HepG2 (cell line): ENCODE measurements at regions not wholly inside any gene's neighbourhood (a gene's known extent, or its start where the extent isn't known, plus 50 kb on each side); places are given as distances from the start of the nearest gene placed in this dataset.

Experiments used
- ATAC-seq: fragments of 200-7000 bp; cut with Tn5 transposase; 3 replicates; pipeline ENCODE4 v1.9.1; 2020; ENCODE audit warnings: mild to moderate bottlenecking, moderate library complexity
- BruUV-seq: library from RNA; stranded (reverse); fragments of 400-500 nt; replicated peaks from 2 replicates; lab custom pipeline; 2021; lab: Mats Ljungman, UMichigan
- CTCF ChIA-PET: fragments of 300-600 bp; formaldehyde crosslinking; extraction: SDS; loops from one replicate; lab custom pipeline; 2021; ENCODE audit warnings: low total read pairs, inconsistent platforms, low intra/inter-chr PET ratio; lab: Yijun Ruan, JAX
- POLR2A ChIA-PET: fragments of 350-600 bp; sonication (Branson Sonifier 250); formaldehyde crosslinking; loops from one replicate; lab custom pipeline; 2020; ENCODE audit warnings: antibody characterized with exemption, inconsistent platforms; lab: Yijun Ruan, JAX
- DNase-seq: peaks from one replicate; pipeline ENCODE4 v3.0.0-alpha.2; 2015; ENCODE audit warnings: low spot score
- FAIRE-seq: peaks from 3 replicates; lab custom pipeline; 2011; peaks lifted over from hg19 to GRCh38; lab: Jason Lieb, UNC
- H2AFZ ChIP-seq: one replicate; pipeline ENCODE4 v1.6.1; 2011; ENCODE audit warnings: low read length, inconsistent platforms
- H3K27ac ChIP-seq: fragments of 300-600 bp; 3 replicates; pipeline ENCODE4 v1.8.0; 2011; ENCODE audit warnings: mixed run types, mild to moderate bottlenecking, mixed read lengths, low read length, inconsistent platforms; ENCODE audit not compliant: insufficient read depth; ENCODE audit errors: extremely low read length
- H3K27me3 ChIP-seq, 2 experiments: fragments of 200-600 bp in 1 of 2; 2 replicates in 1 of 2; 3 replicates in 1 of 2; pipeline versions ENCODE4 v1.6.0 to v1.8.0; 2011; ENCODE audit warnings: low read length in 2 of 2, mild to moderate bottlenecking in 2 of 2, moderate library complexity in 2 of 2, inconsistent platforms in 1 of 2; ENCODE audit not compliant: insufficient read depth in 2 of 2, control insufficient read depth in 1 of 2
- H3K36me3 ChIP-seq, 2 experiments: fragments of 200-600 bp in 1 of 2; replicated peaks in 1 of 2; 2 replicates in 1 of 2; 3 replicates in 1 of 2; pipeline versions ENCODE4 v1.5.1 to v1.8.0; 2011; ENCODE audit warnings: low read length in 2 of 2, inconsistent platforms in 1 of 2; ENCODE audit not compliant: insufficient read depth in 2 of 2, control insufficient read depth in 1 of 2
- H3K4me1 ChIP-seq: 2 replicates; pipeline ENCODE4 v1.5.1; 2012; ENCODE audit warnings: low read length, inconsistent platforms; ENCODE audit not compliant: insufficient read depth
- H3K4me2 ChIP-seq: 2 replicates; pipeline ENCODE4 v1.6.0; 2011; ENCODE audit warnings: low read depth, low read length, inconsistent platforms
- H3K4me3 ChIP-seq, 3 experiments: fragments of 200-600 bp in 1 of 3; sonication (generic), shearing (Covaris generic) in 1 of 3; replicated peaks in 1 of 3; 2 replicates each; pipeline ENCODE4 v1.5.1; 2011 to 2016; ENCODE audit warnings: low read length in 3 of 3, inconsistent platforms in 2 of 3, low read depth in 2 of 3, mild to moderate bottlenecking in 2 of 3, control low read depth in 1 of 3, mixed read lengths in 1 of 3; ENCODE audit not compliant: insufficient read depth in 1 of 3
- H3K79me2 ChIP-seq: one replicate; pipeline ENCODE4 v1.6.1; 2011; ENCODE audit warnings: low read length, inconsistent platforms; ENCODE audit not compliant: insufficient read depth
- H3K9ac ChIP-seq: 2 replicates; pipeline ENCODE4 v1.6.0; 2011; ENCODE audit warnings: mild to moderate bottlenecking, low read depth, low read length, inconsistent platforms; ENCODE audit not compliant: insufficient read depth
- H3K9me3 ChIP-seq: 2 replicates; pipeline ENCODE4 v1.5.1; 2012; ENCODE audit warnings: mild to moderate bottlenecking, low read length
- H4K20me1 ChIP-seq: 2 replicates; pipeline ENCODE4 v1.6.0; 2011; ENCODE audit warnings: inconsistent platforms, mild to moderate bottlenecking, low read length, moderate library complexity; ENCODE audit not compliant: insufficient read depth
- KDM6A ChIP-seq: IDR thresholded peaks from 2 replicates; pipeline ENCODE4 v1.6.1; 2016; ENCODE audit warnings: low read depth
- MATR3 ChIP-seq: sonication (generic); formaldehyde crosslinking; IDR thresholded peaks from 2 replicates; pipeline ENCODE4 v1.4.0; 2020; ENCODE audit warnings: missing genetic modification reagents
- NFYB ChIP-seq: sonication (generic); formaldehyde crosslinking; IDR thresholded peaks from 2 replicates; pipeline ENCODE4 v1.4.0; 2020; ENCODE audit warnings: missing genetic modification reagents
- RBAK ChIP-seq: sonication (generic); formaldehyde crosslinking; IDR thresholded peaks from 2 replicates; pipeline ENCODE4 v1.5.1; 2020; ENCODE audit warnings: mild to moderate bottlenecking, missing genetic modification reagents
- TCF7 ChIP-seq: sonication (generic); IDR thresholded peaks from 2 replicates; pipeline ENCODE4 v1.6.1; 2016; ENCODE audit warnings: antibody characterized with exemption, low read depth
- ZNF383 ChIP-seq: sonication (generic); formaldehyde crosslinking; IDR thresholded peaks from 2 replicates; pipeline ENCODE4 v1.4.0; 2020; ENCODE audit warnings: missing genetic modification reagents, mild to moderate bottlenecking, borderline replicate concordance
- ZNF557 ChIP-seq: sonication (generic); formaldehyde crosslinking; IDR thresholded peaks from 2 replicates; pipeline ENCODE4 v1.4.0; 2020; ENCODE audit warnings: missing genetic modification reagents
- ZNF773 ChIP-seq: sonication (generic); formaldehyde crosslinking; IDR thresholded peaks from 2 replicates; pipeline ENCODE4 v1.4.0; 2020; ENCODE audit warnings: missing genetic modification reagents, borderline replicate concordance
- WGBS: methylation state at CpG from one replicate; pipeline ENCODE4 v1.1.6; 2017; ENCODE audit warnings: low lambda C conversion rate; 5-methylcytosine and 5-hydroxymethylcytosine counted together
- in situ Hi-C: cut with HindIII; loops from 2 replicates; pipeline ENCODE4 v1.10.0; 2017; ENCODE audit warnings: low pct_unique_long_range_greater_than_20kb; ENCODE audit not compliant: extremely low pct_ligation_motif_present
- intact Hi-C: fragments of 100-400 bp; cut with micrococcal nuclease; formaldehyde crosslinking; loops from one replicate; pipeline ENCODE4 v1.10.0; 2022; ENCODE audit not compliant: unreplicated experiment
- TF ChIP-seq, protein P1 (sequence below): sonication (generic); formaldehyde crosslinking; IDR thresholded peaks from 2 replicates; pipeline ENCODE4 v1.4.0; 2020; ENCODE audit warnings: missing genetic modification reagents, mild to moderate bottlenecking, borderline replicate concordance

DNA sequence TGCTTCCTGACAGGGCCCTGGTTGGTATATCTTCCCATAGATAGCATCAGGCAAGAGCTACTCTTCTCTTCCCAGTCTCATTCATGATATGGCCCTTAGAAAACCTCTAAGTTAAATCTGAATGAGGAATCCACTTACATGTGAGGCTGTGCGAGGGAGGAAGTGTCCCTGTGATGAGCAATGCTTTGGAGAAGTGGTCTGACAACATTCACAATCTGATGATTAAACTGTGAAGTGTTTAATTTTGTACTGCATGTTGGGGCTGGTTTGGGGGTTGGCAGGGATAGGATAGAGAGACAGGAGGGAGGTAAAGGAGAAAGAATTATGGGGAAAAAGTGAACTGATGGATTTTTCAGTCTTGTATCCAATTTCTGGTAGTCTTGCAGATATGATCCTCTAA lies 421.2 kb upstream of the DAB1 start:
- no TSS peak for BruUV-seq
- Histone ChIP-seq H3K4me2 (no peak overlapping the region), H3K9me3 (peaks cover 29% of the 10 kb centered on the region), H3K4me1 (no peaks in the 10 kb centered on the region), H4K20me1 (no peaks in the 10 kb centered on the region), H3K79me2 (no peaks in the 10 kb centered on the region), H3K36me3 (no peaks in the 10 kb centered on the region), H3K27ac (no peak overlapping the region), H2AFZ (no peak overlapping the region), H3K4me3 (no peak overlapping the region), H3K9ac (no peak overlapping the region), H3K27me3 (no peaks in the 10 kb centered on the region)
- TF ChIP-seq ZNF383 (no peak), ZNF773 (CRISPR knock-in tag) (no peak)
- CTCF ChIA-PET: no interaction called here
- 5% methylated on average over 1 of the region's 1 CpG for WGBS
- DNase-seq (no peak), FAIRE-seq (no peak), ATAC-seq (no peak)
- intact Hi-C loops: no loop called here
- POLR2A ChIA-PET: no interaction called here
- in situ Hi-C loops: no loop called here

DNA sequence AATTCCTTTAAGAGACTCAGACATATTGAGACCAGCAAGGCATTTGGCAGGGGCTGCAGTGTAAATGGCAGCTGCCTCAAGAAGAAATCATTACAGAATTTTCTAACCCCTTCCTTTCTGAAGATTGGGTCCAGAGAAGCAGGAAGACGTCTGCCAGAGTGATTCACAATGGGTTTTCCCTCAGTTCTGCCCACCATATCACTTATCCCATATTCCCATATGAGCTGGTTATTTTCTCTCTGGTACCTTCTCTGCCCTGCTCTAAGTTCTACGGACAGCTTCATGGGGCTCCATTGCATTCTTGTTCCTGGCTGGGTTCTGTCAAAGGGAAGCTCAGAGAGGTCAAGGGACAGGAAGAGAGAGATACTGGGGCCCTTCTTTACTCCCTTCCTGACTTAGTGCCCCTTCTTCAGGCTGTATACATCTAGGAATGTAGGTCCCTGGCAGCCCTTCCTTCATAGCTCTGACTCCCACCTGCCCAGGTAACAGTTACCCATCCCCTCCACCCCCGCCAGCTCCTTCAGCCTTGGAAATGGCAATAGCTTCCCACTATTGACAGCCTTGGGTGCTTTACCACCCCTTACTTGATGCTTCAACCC lies 420.6 kb upstream of the DAB1 start:
- ChIA-PET CTCF (no interaction called here), POLR2A (no interaction called here)
- in situ Hi-C loops (no loop called here), intact Hi-C loops (no loop called here)
- no peaks in the 10 kb centered on the region for H3K36me3 ChIP-seq
- no TSS peak for BruUV-seq
- H3K4me3 ChIP-seq: no peak overlapping the region
- H3K79me2 ChIP-seq: no peaks in the 10 kb centered on the region
- H3K27ac ChIP-seq: no peak overlapping the region
- H2AFZ ChIP-seq: no peak overlapping the region
- no peaks in the 10 kb centered on the region for H4K20me1 ChIP-seq
- no peaks in the 10 kb centered on the region for H3K27me3 ChIP-seq
- no peak for DNase-seq
- ATAC-seq: no peak
- no peak overlapping the region for H3K9ac ChIP-seq
- H3K9me3 ChIP-seq: peaks cover 35% of the 10 kb centered on the region
- H3K4me1 ChIP-seq: no peaks in the 10 kb centered on the region
- no peak for TF ChIP-seq KDM6A (CRISPR knock-in tag)
- TF ChIP-seq NFYB (CRISPR knock-in tag): no peak
- TF ChIP-seq, protein P1, sequence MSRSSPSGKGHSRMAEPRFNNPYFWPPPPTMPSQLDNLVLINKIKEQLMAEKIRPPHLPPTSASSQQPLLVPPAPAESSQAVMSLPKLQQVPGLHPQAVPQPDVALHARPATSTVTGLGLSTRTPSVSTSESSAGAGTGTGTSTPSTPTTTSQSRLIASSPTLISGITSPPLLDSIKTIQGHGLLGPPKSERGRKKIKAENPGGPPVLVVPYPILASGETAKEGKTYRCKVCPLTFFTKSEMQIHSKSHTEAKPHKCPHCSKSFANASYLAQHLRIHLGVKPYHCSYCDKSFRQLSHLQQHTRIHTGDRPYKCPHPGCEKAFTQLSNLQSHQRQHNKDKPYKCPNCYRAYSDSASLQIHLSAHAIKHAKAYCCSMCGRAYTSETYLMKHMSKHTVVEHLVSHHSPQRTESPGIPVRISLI (CRISPR knock-in tag): no peak
- TF ChIP-seq MATR3 (CRISPR knock-in tag): no peak
- TF ChIP-seq RBAK (CRISPR knock-in tag): no peak
- TF ChIP-seq TCF7: no peak
- no peak for TF ChIP-seq ZNF557 (CRISPR knock-in tag)
- no peak overlapping the region for H3K4me2 ChIP-seq
- FAIRE-seq: no peak
- WGBS: 17% methylated on average over 3 of the region's 3 CpGs
